COLO829 (cell line): ENCODE measurements at regions not wholly inside any gene's neighbourhood (a gene's known extent, or its start where the extent isn't known, plus 50 kb on each side); places are given as distances from the start of the nearest gene placed in this dataset.
"Not testable (repeated sequence)": the region's sequence is repeated elsewhere in the genome, so short reads cannot be mapped to it uniquely, and the experiment has no call there.

Experiments used
- DNase-seq: peaks from one replicate; pipeline ENCODE4 v3.0.0; 2012; ENCODE audit warnings: low spot score

- DNase-seq, result no peak
Observed at GRCh38 chr13:55977436-55977835, 1163.3 kb upstream of the PRR20A start.

GRCh38 chr13:55981381-55981780 lies 1159.3 kb upstream of the PRR20A start:
- DNase-seq, result no peak

- not testable (repeated sequence) for DNase-seq
Observed at GRCh38 chr13:55984026-55984425, 1156.7 kb upstream of the PRR20A start.

- DNase-seq, result no peak
Observed at GRCh38 chr13:55990631-55991030, 1150.1 kb upstream of the PRR20A start.

GRCh38 chr13:55991666-55992065 lies 1149.1 kb upstream of the PRR20A start:
- DNase-seq, result no peak

GRCh38 chr13:55992145-55992544 lies 1148.6 kb upstream of the PRR20A start:
- no peak for DNase-seq

- DNase-seq, result no peak
Observed at GRCh38 chr13:55999709-56000108, 1141.0 kb upstream of the PRR20A start.

GRCh38 chr13:56009418-56009817 lies 1131.3 kb upstream of the PRR20A start:
- DNase-seq, result no peak

GRCh38 chr13:56012644-56013043 lies 1128.1 kb upstream of the PRR20A start:
- DNase-seq, result no peak

- no peak for DNase-seq
Observed at GRCh38 chr13:56015919-56016318, 1124.8 kb upstream of the PRR20A start.

GRCh38 chr13:56019606-56020005 lies 1121.1 kb upstream of the PRR20A start:
- DNase-seq, result no peak

- no peak for DNase-seq
Observed at GRCh38 chr13:56020425-56020824, 1120.3 kb upstream of the PRR20A start.

- no peak for DNase-seq
Observed at GRCh38 chr13:56039992-56040391, 1100.7 kb upstream of the PRR20A start.

- no peak for DNase-seq
Observed at GRCh38 chr13:56066321-56066720, 1074.4 kb upstream of the PRR20A start.

- no peak for DNase-seq
Observed at GRCh38 chr13:56102641-56103040, 1038.1 kb upstream of the PRR20A start.

- no peak for DNase-seq
Observed at GRCh38 chr13:56110751-56111150, 1030.0 kb upstream of the PRR20A start.

GRCh38 chr13:56134524-56134923 lies 1006.2 kb upstream of the PRR20A start:
- DNase-seq, result no peak

- DNase-seq, result no peak
Observed at GRCh38 chr13:56166864-56167263, 973.9 kb upstream of the PRR20A start.

GRCh38 chr13:56168581-56168980 lies 972.1 kb upstream of the PRR20A start:
- DNase-seq, result no peak

- no peak for DNase-seq
Observed at GRCh38 chr13:56173346-56173745, 967.4 kb upstream of the PRR20A start.

GRCh38 chr13:56182598-56182997 lies 958.1 kb upstream of the PRR20A start:
- DNase-seq, result no peak

GRCh38 chr13:56187331-56187730 lies 953.4 kb upstream of the PRR20A start:
- DNase-seq, result no peak

GRCh38 chr13:56188582-56188981 lies 952.1 kb upstream of the PRR20A start:
- not testable (repeated sequence) for DNase-seq

GRCh38 chr13:56189439-56189838 lies 951.3 kb upstream of the PRR20A start:
- no peak for DNase-seq

- DNase-seq, result no peak
Observed at GRCh38 chr13:56189978-56190377, 950.7 kb upstream of the PRR20A start.
